ENCODE measurements at regions not wholly inside any gene's neighbourhood (a gene's known extent, or its start where the extent isn't known, plus 50 kb on each side); places are given as distances from the start of the nearest gene placed in this dataset.

DNA sequence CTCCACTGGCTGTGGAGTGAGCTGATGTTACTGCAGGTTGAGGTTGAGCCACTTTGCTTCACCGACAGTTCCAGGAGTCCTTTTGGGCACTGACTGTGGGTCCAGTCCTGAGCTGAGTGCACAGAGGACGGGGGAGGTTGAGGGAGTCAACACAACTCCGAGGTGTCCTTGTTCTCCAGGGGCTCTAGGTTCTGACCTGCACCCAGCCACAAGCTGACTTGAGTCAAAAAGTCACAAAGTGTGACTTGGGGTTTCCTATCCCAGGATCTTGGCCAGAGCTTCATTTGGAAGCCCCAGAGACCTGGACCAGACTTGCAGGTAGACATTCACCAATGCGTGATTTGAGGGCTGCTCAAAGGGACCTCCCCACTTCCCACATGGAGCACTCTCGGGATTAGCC lies 95.0 kb downstream of the FAM43A start:
- TF ChIP-seq CTCF (IDR thresholded peaks at IDR 0.05; ENCODE audit: low read depth, low read length) = no peak
- DNase-seq (ENCODE audit: extremely low read depth, low read depth) = no peak

DNA sequence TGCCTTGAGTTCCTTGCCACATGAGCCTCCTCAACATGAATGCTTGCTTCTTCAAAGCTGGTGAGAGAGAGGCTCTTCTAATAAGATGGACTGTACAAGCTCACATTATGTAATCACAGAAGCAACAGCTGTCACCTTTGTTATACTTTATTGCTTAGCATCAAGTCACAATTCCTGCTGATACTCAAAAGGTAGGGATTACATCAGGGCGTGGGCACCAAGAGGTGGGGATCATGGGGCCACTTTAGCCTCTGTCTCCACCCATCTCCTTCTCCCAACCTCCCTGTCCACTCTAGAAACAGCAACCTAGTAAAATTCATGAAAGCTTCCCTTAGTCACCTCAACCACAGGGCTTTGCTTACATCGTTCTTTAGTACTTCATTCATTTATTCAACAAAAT lies 95.9 kb downstream of the FAM43A start:
- no peak for DNase-seq (ENCODE audit: extremely low read depth, low read depth)
- no peak for TF ChIP-seq CTCF (IDR thresholded peaks at IDR 0.05; ENCODE audit: low read depth, low read length)

DNA sequence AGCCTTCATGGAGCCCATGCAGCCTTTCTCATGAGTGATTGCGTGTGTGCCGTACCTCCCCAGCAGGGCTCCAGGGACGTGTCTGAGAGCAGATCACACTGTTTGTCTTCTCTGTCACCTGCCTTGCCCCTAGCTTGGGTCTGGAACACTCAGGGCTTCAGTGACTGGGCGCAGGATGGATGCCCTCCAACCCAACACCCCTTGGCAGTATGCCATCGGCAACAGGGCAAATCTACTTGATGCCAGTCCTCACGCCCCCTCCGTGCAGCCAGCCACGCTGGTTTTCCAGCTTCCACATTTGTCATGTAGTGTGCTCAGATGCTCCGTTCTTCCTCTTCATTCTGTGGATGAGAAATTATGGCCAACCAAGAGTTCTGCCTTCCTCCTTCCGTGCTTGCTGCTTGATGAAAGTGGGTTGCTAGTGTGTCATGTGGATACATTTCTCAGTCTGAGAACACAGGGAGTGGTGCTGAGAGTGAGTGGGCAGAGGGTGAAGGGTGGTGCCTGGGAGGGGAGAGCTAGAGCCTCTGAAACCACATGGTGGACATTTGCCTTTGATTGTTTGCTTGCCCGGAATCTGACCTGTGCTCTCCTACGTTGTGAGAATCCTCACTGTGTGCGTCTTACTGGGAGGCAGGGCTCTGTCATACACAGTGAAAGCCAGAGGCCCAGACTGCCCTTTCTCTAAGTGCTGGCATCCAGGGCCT lies 97.2 kb downstream of the FAM43A start:
- no peak for DNase-seq (ENCODE audit: extremely low read depth, low read depth)
- TF ChIP-seq CTCF (IDR thresholded peaks at IDR 0.05; ENCODE audit: low read depth, low read length) = no peak

DNA sequence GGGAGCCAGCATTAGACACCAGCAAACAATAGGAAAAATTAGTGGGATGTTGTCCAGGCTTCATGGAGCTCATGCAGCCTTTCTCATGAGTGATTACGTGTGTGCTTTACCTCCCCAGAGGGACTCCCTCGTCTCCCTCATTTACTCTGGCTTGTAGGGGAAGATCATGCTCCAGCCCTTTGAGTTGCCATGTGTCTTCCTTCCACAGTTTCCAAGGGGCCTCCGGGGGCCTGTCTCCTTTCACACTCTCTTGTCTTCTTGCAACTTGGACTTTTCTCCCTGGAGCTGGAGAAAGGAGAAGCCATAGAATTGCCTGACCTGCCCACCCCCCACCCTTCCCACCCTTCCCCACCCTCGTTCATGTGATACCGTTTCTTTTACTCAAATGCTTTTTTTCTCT lies 98.7 kb downstream of the FAM43A start:
- no peak for TF ChIP-seq CTCF (IDR thresholded peaks at IDR 0.05; ENCODE audit: low read depth, low read length)
- no peak for DNase-seq (ENCODE audit: extremely low read depth, low read depth)

GRCh38 chr3:194785315-194785714 lies 99.6 kb downstream of the FAM43A start:
- no peak for TF ChIP-seq CTCF (IDR thresholded peaks at IDR 0.05; ENCODE audit: low read depth, low read length)
- no peak for DNase-seq (ENCODE audit: extremely low read depth, low read depth)

DNA sequence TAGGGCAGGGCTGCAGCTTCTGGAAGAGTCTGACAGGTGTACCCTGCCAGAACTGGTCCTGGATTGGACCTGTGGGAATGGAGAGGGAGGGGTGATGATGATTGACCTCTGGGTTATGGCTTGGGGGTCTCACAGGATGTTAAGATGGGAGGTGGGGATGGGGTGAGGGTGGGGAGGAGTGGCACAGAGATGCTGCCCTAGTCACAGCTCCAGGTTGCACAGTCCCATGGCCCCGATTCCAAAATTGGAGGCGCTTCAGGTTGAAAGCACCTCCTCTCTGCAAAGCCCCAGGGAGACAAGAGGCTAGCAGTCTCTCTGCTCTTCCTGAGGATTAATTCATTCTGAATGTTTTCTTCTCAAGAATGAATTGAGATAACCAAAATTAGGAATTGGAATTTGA lies 101.4 kb downstream of the FAM43A start:
- no peak for TF ChIP-seq CTCF (IDR thresholded peaks at IDR 0.05; ENCODE audit: low read depth, low read length)
- no peak for DNase-seq (ENCODE audit: extremely low read depth, low read depth)

DNA sequence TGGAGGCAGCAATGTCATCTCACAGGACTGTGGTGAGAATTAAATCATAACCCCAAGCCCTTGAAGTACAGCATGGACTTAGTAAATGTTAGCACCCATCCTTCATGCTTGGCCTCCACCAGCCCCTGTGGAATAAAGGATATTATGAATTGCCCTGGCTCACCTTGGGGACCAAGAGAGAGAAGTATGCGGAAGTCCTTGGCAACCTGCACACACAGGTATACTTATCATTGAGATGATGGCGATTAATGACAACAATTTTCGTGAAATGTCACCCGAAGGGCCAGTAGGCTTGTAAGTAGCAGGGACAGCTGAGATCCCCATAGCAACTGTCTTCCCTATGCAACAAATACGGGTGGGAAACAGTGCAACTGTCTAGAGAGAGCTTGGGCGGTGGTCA lies 102.0 kb downstream of the FAM43A start:
- DNase-seq (ENCODE audit: extremely low read depth, low read depth) = no peak
- no peak for TF ChIP-seq CTCF (IDR thresholded peaks at IDR 0.05; ENCODE audit: low read depth, low read length)

Measured in AG09319 (cell line).